ENCODE measurements at regions not wholly inside any gene's neighbourhood (a gene's known extent, or its start where the extent isn't known, plus 50 kb on each side); places are given as distances from the start of the nearest gene placed in this dataset.

DNA sequence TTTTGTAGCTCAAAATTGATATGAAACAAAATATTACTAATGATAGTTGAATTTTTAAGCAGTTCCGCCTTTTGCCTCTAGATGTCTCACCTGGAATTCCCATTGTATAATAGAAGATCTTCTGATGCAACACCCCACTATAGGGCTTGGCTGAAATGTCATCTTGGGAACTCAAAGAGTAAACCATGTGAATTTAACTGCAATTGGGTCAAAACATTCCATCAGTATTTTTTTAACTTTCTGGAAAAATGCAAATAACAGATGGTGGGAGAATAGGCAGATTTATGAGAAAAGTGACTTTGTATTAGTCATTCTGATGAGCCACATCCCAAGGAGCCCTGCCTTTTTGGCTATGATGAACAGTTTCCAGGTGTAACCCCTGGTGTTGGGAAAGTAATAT lies 489.9 kb downstream of the NYAP2 start:
- TF ChIP-seq, protein P1, sequence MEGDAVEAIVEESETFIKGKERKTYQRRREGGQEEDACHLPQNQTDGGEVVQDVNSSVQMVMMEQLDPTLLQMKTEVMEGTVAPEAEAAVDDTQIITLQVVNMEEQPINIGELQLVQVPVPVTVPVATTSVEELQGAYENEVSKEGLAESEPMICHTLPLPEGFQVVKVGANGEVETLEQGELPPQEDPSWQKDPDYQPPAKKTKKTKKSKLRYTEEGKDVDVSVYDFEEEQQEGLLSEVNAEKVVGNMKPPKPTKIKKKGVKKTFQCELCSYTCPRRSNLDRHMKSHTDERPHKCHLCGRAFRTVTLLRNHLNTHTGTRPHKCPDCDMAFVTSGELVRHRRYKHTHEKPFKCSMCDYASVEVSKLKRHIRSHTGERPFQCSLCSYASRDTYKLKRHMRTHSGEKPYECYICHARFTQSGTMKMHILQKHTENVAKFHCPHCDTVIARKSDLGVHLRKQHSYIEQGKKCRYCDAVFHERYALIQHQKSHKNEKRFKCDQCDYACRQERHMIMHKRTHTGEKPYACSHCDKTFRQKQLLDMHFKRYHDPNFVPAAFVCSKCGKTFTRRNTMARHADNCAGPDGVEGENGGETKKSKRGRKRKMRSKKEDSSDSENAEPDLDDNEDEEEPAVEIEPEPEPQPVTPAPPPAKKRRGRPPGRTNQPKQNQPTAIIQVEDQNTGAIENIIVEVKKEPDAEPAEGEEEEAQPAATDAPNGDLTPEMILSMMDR (conservative IDR thresholded peaks at IDR 0.05) = peak; percentile 84
- TF ChIP-seq ZFX (IDR thresholded peaks at IDR 0.05) = no peak
